Globus pallidus (tissue), 1 donor: ENCODE measurements at regions not wholly inside any gene's neighbourhood (a gene's known extent, or its start where the extent isn't known, plus 50 kb on each side); places are given as distances from the start of the nearest gene placed in this dataset.
"Not testable (repeated sequence)": the region's sequence is repeated elsewhere in the genome, so short reads cannot be mapped to it uniquely, and the experiment has no call there.

ENCODE experiments used
- DNase-seq: peaks from one replicate; pipeline ENCODE4 v3.0.0-alpha.2; 2015; ENCODE audit warnings: low spot score

GRCh38 chr6:130610303-130610702 lies 216.9 kb upstream of the SMLR1 start:
- DNase-seq = no peak

- no peak for DNase-seq
These were observed 215.8 kb upstream of the SMLR1 start for GRCh38 chr6:130611366-130611765.

- no peak for DNase-seq
These were observed 214.0 kb upstream of the SMLR1 start for GRCh38 chr6:130613176-130613575.

- DNase-seq = no peak
These were observed 211.4 kb upstream of the SMLR1 start for GRCh38 chr6:130615816-130616215.

DNA sequence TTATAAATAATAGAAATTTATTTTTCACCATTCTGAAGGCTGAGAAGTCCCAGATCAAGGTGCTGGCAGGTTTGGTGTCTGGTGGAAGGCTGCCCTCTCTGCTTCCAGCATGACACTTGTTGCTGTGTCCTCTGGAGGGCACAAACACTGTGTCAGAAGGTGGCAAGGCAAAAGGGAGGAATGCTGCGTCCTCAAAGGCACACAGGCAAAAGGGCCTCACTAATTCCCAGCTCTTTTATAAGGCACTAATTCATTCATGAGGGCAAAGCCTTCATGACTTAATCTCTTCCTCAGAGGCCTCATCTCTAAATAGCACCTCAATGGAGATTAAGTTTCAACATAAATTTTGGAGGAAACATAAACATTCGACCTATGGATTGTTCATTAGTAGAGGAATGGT lies 209.5 kb upstream of the SMLR1 start:
- DNase-seq = no peak

DNA sequence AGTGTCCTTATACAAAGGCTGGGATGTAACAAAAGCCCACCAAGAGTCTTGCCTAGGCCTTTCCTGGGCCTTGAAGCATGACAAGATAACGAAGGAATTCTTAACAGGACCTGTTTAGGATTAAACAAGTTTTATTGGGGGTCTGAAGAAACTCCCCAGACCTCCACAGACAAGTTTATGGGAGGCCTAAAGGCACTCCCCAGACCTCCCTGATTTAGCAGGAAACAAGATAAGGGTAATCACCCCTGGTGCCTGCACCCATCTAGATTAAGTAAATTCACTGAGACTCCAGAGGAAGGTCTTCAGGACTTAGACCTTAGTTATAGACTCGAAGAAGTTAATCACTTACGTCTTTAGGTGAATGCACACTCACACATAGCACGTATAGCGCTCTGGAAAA lies 208.4 kb upstream of the SMLR1 start:
- DNase-seq = not testable (repeated sequence)

DNA sequence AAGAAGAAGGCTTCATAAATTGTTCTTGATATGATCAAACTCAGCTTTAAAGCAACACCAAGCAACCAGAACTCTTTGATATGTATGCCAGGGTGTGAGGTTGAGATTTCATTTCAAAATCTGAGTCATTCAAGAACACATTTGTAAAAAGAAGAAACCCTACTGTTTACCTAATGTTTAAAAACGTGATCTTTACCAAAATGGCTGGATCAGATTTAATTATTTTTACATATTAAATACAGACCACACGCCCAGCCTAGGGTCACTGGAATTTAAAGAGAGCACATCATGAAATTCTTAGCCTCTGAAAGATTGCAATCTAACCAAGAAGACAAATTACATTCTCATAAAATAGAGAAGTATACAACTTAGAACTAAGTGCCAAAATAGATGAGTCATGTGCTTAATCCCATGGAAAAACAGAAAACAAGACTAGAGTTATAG lies 206.8 kb upstream of the SMLR1 start:
- DNase-seq = no peak

DNA sequence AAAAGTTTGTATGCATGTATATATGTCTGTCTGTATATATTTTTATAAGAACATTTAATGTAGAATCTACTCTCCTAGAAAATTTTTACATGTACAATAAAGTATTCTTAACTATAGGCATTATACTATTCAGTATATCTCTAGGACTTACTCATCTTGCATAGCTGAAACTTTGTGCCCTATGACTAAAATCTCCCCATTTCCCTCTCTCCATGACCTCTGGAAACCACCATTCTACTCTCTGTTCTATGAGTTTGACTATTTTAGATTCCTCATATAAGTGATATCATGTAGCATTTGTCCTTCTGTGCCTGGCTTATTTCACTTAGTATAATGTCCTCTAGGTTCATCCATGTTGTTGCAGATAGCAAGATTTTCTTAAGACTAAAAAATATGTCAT lies 205.1 kb upstream of the SMLR1 start:
- no peak for DNase-seq

GRCh38 chr6:130624046-130624445 lies 203.2 kb upstream of the SMLR1 start:
- DNase-seq = no peak

DNA sequence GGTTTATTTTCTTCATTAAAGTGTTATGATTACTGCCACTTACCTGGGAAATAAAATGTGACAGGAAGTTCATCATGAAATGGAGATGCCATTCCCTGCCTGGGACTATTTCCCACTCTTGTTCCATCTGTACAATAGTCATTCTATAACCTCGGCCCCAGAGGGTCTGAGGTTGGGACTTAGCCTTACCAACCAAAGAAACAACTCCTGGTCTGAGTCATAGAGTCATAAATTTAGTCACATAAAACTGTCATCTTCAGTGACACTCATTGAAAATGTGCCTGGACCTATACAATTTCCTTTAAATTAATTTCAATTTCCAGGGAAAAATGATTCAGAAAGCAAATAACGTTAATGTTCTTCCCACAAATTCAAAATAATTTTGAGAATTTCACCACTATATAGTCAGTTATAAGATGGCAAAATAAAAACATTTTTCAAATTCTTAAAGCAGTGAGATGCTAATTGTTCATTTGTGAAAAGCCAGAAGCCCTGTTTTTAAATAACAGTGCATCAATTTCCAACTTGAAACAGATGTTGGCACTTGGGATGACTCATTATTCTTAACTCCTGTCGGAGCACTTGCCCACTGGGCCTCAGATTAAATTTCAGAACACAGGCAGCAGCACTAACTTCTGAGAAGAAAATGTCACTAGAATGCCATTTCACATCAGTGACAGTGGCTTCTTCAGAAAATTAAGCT lies 201.2 kb upstream of the SMLR1 start:
- DNase-seq = no peak

GRCh38 chr6:130628862-130629261 lies 198.3 kb upstream of the SMLR1 start:
- no peak for DNase-seq

GRCh38 chr6:130629640-130630039 lies 197.6 kb upstream of the SMLR1 start:
- DNase-seq = no peak

DNA sequence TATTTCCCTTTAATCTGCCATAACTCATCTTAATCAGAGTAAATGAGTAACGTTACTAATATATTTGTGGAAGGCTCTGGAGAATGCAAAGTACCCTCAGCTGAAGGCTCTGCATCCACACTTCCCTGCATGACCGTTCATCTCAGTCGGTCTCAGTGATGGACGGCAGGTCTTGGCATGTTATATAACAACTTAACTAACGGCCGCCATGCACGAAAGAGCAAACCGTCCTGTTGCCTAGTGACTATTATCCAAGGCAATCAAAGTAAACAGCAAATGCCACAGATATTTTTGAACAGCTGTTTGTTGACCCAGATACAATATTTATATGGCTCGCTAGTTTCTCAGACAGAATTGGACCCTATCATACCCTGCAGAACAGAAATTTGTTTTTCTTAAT lies 194.9 kb upstream of the SMLR1 start:
- no peak for DNase-seq

- no peak for DNase-seq
These were observed 194.3 kb upstream of the SMLR1 start for GRCh38 chr6:130632897-130633296.

DNA sequence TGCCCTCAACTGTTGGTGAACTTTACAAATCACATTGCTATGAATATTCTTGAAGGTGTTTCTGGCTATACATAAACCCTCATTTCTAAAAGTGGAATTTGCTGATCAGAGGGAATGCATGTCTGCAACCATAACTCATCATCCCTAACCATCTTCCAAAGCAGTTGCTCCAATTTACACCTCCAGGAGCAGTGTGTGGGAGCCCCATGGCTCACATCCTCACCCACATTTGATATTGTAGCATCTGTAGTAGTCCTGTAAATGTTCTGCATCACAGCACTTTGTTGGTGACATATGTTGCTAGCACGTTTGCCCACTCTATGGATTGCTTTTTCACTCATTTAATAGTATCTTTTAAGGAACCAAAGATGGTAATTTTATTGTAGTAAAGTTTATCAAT lies 183.8 kb upstream of the SMLR1 start:
- DNase-seq = no peak

DNA sequence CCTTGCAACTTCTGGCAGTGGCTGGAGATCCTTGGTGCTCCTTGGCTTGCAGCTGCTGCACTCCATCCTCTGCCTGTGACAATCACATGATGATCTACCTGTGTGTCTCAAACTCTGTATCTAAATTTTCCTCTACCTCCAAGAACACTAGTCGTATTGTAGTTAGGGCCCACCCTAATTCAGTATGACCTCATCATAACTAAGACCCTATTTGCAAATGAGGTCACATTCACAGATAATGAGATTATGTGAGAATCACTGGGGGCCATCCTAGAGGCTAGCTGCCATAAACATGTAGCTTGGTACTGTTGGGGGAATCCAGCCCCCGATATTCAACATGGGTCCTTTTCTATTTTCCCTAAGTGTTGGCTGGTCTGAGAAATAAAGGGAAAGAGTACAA lies 183.0 kb upstream of the SMLR1 start:
- DNase-seq = no peak

DNA sequence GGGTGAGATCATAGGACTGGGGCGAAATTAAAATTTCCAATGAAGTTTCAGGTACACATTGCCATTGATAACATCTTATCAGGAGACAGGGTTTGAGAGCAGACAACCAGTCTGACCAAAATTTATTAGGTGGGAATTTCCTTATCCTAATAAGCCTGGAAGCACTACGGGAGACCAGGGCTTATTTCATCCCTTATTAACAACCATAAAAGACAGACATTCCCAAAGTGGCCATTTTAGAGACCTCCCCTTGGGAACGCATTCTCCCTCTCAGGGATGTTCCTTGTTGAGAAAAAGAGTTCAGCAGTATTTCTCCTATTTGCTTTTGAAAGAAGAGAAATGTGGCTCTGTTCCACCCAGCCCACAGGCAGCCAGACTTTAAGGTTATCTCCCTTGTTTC lies 182.4 kb upstream of the SMLR1 start:
- not testable (repeated sequence) for DNase-seq

DNA sequence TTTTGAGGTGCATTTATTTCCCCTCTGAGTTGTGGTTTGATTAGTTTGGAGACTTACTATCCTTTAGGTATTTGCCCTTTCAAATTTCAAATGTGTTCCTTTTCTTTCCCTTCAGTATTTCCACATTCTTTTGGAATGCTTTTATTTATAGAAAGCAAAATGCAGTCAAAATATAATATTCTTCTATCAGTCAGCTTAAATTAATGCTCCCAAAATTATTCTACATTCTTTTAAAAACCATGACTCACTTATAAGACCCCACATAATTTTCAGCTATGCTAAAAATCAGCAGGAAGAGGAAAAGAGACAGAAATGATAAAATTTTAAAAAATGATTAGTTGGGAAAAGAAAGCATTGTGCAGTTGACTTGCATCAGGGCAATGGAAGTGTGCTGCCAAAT lies 180.0 kb upstream of the SMLR1 start:
- DNase-seq = no peak

DNA sequence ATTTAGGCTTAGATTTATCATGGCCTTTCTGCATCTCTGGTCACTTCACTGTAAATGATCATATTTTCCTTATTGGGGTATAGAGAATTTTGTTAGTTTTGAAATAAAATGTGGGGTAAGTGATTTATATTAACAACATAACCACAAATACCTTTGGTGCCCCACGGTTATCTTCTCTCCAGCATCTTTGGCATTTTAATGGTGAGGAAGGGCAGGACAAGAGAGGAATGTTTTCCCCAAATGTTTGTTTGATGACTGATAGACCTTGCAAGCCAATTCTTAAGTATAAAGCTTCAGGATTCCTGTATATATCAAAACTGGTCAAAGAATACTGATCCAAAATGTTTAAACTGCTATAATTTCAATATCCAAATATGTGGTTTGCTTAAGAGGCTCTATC lies 171.6 kb upstream of the SMLR1 start:
- DNase-seq = no peak

- DNase-seq = no peak
These were observed 166.1 kb upstream of the SMLR1 start for GRCh38 chr6:130661077-130661476.

GRCh38 chr6:130666786-130667185 lies 160.4 kb upstream of the SMLR1 start:
- DNase-seq = no peak

- no peak for DNase-seq
These were observed 157.1 kb upstream of the SMLR1 start for GRCh38 chr6:130670142-130670541.

- no peak for DNase-seq
These were observed 156.1 kb upstream of the SMLR1 start for GRCh38 chr6:130671119-130671518.

DNA sequence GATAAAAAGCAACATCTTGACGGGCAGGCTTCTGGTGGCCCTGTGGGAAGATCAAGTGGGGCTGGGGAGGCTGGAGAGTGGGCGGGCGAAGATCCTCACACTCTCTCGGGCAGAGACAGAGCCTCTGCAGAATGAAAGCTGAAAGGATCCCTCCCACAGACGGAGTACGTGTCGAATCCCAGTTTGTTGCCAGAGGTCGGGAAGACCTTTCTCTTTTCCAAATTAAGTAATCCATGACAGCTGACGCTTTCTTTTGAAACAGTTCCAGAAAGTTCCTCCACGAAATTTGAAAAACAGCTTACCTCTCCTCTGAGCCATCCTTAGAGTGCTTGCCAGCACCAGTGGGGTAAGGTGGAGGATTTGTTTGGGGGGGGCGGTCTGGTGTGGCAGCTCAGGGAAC lies 155.6 kb upstream of the SMLR1 start:
- DNase-seq = no peak

DNA sequence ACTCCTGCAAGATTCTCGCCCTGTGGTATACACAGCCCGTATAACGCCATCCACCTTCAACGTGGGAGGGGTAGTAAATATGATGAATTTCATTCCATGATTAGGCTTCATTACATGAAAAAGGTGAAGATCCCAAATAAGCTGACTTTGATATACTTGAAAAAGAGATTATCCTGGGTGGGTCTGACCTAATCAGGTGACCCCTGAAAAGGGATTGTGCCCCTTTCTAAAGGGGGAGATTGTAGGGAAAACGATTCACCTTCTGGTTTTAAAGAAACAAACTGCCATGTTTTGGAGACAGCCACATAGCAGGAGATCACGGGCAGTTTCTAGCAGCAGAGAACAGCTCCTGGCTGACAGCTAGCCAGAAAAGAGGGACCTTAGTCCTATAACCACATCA lies 155.1 kb upstream of the SMLR1 start:
- no peak for DNase-seq
